ENCODE measurements at regions not wholly inside any gene's neighbourhood (a gene's known extent, or its start where the extent isn't known, plus 50 kb on each side); places are given as distances from the start of the nearest gene placed in this dataset.

- no peak for FAIRE-seq
Observed at GRCh38 chr11:106463796-106464201, 386.3 kb downstream of the AASDHPPT start.

GRCh38 chr11:106464728-106465127 is 387.3 kb downstream of the AASDHPPT start:
- FAIRE-seq, result no peak

DNA sequence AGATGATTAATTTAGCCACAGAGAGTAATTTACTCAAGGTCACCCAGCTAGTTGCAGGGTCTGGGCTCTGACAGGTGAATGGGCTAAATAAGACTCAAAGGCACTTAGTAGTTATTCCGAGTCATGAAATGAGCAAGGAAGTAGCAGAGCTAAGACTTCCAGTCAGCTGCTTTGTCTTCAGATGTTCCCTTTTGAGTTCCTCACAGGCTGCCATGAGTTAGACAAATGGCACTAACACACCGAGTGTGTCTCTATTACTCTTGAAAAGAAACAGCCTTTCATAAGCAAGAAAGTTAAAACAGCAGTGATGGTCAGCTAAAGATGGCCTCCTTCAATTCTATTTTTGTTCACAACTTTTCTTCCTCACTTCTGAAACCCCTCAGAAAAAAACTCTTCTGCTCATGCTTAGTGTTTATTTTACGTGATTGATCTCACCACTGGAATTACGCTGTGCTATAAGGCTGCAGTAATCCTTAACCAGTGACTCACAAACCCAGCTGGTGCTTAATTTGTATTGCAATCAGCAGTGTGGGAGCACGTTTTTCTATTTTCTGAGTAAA is 389.1 kb downstream of the AASDHPPT start:
- peak; percentile 33 for FAIRE-seq

GRCh38 chr11:106467501-106467900 is 390.0 kb downstream of the AASDHPPT start:
- FAIRE-seq, result no peak

DNA sequence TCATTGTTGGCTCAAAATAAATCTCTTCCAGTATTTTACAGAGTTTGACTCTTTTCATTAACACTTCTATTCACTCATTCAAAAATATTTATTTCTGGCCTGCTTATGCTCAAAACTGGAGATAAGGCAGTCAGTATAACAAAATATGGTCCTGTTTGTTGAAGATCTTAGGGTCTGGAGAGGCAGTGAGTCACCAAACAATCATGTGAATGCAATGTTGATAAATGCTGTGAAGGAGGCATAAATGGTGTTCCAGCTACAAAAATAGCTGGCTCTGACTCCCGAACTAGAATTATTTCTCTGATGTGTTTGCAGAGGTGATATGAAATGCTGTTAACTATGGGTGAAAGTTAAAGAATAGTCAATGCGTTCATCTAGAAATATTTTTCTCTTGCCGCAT is 390.6 kb downstream of the AASDHPPT start:
- no peak for FAIRE-seq

DNA sequence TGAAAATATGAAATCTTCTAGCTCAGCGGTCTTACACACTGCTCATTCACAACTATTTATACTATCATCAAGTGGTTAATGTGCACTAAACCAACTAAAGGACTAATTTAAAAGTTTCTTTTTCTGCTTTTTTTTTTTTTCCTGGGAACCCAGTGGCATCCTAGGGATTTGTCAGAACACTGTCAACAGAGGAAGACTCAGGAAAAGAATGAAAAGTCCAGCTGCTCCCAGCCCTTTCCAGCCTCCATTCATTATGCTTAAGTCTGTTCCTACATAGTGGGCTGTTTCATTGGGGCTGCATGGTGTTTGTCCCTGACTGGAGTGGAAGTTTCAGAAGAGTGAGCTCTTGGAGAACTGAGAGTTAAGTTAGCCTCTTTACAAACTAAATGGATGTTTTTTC is 391.1 kb downstream of the AASDHPPT start:
- FAIRE-seq, result no peak

DNA sequence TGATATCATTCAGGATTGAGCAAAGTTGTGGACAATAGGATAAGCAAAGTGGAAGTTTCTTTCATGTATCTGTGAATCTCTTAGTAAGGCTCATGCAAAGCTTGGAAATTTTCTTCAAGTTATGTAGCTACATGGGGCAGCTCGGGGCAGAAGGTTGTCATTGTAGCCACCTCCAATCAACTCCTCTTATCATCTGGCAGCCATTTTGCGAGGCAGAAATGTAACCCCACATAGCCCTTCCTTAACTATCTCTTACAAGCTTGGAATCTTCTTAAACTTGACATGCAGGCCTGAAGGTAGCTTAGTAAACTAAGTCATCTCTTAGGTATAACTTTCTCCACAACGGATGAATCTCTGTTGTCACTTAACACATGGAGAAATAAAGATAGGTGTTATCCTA is 392.8 kb downstream of the AASDHPPT start:
- no peak for FAIRE-seq

DNA sequence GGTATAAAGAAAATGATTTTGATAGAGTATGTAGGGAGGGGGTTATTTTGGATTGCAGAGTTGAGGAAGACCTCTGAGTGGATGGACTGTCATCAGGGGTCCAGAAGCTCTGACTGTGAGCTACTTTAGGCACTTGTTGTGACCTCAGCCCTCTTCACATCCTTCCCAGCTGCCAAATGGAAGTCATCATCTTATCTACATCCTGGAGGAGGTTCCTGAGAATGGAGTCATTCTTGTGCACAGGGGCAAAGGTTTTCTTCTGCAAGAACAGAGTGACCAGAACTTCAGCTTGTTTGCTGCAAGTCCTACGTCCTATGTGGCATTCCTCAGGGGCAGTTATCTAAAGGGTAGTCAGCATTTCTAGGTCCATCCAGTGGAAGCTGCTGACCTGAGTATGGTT is 393.8 kb downstream of the AASDHPPT start:
- no peak for FAIRE-seq

GRCh38 chr11:106473089-106473722 is 395.7 kb downstream of the AASDHPPT start:
- no peak for FAIRE-seq

- no peak for FAIRE-seq
Observed at GRCh38 chr11:106474274-106474673, 396.8 kb downstream of the AASDHPPT start.

DNA sequence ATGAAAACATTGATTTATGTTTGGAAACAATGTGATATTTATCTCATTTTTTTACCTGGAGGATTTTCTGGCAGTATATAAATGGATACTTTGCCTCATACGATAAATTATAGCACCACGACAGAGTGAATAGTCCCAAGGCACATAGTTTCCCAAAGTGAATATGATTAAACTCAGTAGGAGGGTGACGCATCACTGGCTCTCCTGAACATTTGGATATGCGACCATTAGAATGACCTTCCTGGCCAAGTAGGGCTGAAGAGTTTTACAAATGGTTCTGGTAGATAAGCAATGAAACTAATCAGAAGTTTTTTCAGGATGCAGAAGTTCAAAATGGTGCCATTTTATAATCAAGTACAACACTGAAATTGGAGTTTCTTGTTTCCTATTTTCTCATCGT is 397.7 kb downstream of the AASDHPPT start:
- no peak for FAIRE-seq

DNA sequence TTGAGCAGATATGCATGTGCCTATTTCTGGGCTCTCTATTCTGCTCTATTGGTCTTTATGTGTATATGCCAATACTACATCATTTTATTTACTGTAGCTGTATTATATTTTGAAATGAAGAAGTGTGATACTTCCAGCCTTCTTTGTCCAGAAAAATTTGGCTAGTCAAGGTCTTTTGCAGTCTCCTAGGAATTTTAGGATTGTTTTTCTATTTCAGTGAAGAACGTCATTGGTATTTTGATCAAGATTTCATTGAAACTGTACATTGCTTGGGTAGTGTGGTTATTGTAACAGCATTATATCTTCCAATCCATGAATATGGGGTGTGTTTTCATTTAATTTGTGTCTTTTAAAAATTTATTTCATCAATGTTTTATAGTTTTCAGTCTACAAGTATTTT is 400.3 kb downstream of the AASDHPPT start:
- FAIRE-seq, result no peak

DNA sequence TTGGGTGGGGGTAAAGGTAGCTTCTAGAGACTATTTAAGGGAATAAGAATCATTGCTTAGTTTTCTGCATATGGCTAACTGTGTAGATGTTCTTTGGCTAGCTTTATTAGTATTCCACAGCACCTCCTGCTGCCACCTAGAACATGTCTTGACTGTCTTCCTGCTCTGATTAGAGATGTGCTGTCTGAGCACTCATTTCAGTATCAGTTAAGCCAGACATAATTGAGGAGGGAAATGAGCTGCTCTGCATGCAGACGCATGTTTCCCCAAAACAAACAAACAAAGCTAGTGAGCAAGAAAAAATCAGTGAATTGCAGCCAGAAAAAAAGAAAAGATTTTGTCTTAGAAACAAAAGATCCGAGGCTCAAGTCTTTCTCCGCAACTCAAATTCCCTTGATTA is 402.2 kb downstream of the AASDHPPT start:
- no peak for FAIRE-seq

GRCh38 chr11:106480581-106481190 is 403.2 kb downstream of the AASDHPPT start:
- FAIRE-seq, result peak; percentile 95

DNA sequence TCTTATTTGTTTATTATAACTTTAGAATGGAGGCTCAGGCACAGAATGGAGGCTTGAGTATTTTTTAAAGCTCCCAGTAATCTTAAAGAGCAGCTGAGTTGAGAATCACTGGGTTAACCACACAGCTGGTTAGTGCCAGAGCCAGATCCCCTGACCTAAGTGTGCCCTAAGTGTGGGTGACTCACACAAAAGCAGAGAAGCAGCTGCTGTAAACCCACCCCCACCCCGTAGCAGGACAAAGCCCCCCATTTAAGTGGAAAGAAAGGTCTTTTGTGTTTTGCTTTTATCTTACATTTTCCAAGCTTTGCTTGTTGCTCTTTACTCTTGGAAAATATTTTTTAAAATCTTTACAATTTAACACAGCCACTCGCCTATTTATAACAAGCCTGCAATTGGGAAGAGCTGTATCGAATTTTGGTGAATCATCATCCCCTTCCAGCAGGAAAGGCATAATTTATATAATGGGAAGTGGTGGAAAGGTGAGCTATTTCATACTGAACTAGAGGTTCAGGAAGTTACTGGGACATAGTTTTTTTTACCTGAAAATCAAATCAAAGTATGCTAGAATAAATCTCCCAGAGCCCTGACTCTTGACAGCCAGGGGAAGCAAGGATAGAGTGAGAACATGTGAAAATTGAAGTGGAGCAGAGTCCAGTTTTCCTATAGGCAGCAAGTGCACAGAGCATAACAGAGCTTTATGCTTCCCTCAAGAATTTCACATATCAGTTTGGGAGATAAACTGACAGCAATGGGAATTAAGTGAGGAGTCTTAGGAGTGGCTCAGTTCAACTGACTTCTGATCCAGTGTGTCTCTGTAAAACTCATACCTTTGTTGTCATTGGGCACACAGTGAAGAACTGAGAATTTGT is 405.7 kb downstream of the AASDHPPT start:
- peak; percentile 76 for FAIRE-seq

DNA sequence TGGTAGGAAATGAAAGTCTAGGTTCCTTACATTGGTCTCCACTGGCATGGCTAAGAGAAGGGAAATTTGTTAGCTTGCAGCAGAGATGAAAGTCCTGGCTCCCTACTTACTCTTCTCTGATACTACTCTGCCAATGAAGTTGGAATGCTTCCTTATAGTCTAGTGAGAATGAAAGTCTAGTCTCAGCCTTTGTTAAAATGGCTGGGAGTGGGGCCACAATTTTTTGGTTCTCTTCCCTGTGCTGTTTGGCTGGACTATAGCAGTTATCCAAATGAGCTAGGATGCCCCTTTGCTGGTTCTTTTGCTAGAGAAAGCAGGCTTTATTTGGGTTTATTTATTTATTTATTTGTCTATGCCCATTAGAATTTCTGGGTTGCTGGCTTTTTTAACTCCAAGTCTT is 414.3 kb downstream of the AASDHPPT start:
- no peak for FAIRE-seq

DNA sequence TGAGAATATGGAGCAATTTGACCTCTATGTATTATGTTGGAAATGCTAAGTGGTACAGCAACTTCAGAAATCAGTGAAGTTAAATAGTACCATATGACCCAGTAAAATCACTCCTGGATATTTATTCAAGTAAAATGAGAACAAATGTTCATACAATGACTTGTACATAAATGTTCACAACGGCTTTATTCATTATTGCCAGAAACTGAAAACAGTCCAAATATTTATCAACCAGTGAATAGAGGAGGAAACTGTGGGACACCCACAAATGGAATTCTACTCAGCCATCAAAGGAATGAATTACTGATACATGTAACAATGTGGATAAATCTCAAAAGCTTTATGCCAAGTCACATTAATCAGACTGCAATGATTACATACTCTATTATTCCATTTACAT is 416.3 kb downstream of the AASDHPPT start:
- no peak for FAIRE-seq

DNA sequence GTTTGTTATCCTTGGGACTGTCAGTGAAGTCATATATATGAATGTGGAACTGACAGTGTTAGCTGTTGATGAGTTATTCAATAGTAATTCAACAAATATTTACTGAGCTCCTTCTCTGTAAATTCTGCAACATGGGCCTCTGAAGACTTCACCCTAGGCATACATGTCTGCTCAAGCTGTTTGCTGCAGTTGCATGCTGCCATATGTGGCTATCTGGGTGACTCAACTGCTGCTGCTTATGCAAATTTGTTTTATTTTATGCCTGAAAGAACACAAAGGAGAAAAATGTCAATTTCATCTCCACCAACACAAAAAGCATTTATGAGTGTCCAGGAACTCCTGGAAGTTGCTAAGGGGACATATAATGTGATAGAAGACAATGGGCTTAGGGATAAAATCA is 417.6 kb downstream of the AASDHPPT start:
- FAIRE-seq, result no peak

DNA sequence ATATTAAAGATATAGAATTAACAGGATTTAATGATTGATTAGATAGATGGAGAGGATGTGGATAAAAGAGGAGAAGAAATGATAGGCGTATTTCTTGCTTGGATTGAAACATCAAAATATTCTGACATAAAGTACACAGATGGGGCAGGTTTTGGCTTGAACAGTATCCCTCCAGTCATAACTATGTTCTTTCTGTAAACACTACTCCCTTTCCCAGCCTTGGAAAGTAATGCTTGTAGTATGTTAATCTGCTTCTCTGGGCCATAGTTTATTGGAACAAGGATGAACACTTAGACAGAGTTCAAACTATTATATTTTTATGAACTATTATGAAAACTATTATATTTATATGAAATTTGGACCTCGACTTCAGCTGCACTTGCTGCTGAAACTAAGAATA is 419.2 kb downstream of the AASDHPPT start:
- FAIRE-seq, result no peak

GRCh38 chr11:106497321-106497720 is 419.9 kb downstream of the AASDHPPT start:
- FAIRE-seq, result no peak

- FAIRE-seq, result no peak
Observed at GRCh38 chr11:106497822-106498221, 420.4 kb downstream of the AASDHPPT start.

DNA sequence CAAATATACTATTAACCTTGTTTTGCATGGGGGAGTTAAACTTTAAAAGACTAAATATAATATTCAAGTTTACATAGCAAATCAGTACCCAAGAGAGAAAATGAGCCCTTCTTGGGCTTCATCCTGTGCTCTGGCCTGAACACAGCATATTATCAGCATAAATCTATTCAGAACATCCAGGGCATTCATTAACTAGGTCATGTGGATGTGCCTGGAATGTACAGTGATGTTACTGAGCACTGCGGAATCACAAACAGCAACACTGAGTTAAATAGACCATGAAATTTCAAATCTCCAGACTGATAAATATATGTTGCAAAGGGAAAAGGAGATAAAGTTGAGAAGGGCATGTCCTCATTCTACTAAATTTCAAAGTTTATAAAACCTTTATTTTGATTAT is 426.4 kb downstream of the AASDHPPT start:
- no peak for FAIRE-seq

- FAIRE-seq, result no peak
Observed at GRCh38 chr11:106507645-106508306, 430.3 kb downstream of the AASDHPPT start.

Measured in G401.6 (cell line).